ENCODE measurements at regions not wholly inside any gene's neighbourhood (a gene's known extent, or its start where the extent isn't known, plus 50 kb on each side); places are given as distances from the start of the nearest gene placed in this dataset.
"Not testable (repeated sequence)": the region's sequence is repeated elsewhere in the genome, so short reads cannot be mapped to it uniquely, and the experiment has no call there.

DNA sequence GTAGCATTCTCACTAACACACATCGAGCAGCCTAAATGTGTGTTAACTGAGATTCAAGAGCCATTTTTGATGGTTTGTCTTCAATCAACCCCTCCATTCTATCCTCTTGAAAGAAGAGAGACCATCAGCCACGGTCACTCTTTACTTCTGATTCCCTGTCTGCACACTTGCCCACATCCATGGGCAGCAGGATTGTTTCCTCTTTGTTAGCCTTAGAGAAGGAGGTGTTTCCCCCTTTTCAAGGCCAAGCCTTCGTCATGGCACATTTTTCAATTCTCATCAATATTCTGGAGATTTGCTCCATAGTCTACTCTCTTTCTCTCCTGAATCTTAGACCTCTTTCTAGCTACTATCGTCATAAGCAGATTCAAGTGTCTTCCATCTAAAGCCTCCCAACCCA lies 522.4 kb upstream of the NAALADL2 start:
- no peak for DNase-seq (ENCODE audit: low read depth in 2 of 2)

- DNase-seq (ENCODE audit: low read depth in 2 of 2): no peak
Measured at GRCh38 chr3:174337227-174337626, 521.9 kb upstream of the NAALADL2 start.

DNA sequence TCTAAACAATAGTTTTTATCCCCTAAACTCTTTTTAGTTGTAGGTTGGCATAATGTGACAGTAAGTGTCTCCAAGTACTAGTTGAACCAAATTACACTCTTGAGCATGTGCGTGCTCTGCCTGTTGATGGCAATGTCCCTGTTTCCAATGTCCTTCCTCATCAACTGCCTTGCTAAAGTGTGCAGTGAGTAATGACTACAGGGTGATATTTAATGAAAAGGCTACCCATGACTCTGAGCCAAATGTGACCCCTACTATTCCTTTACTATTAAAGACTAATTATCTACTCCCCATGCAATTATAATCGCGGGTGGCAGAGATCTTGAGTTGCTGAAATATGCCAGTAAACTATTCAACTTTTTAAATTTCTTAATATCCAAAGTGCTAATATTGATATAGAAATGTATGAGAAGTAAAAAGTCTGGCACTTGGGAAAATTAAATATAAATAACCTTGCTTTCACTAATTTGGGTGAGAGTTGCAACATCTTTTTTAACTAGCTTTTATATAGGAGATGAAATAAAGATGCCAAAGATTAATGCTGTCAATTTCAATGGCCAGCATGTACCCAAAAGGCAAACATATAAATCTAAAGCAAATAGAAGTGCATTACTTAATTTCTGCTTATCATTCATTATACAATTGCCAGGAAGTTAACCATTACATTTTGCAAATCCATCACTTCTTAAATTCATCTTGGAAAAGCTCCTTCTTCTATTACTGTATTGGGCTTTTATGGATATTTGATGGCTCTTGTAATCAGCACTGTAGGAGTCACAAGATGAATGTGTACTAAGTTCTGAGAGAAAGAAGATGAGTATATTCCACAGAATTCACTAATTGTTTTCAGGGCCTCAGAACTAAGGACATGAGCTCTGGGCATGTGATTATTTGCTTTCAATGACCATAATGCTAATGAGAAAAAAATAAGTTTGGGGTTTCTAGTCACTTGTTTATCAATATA lies 518.2 kb upstream of the NAALADL2 start:
- no peak for DNase-seq (ENCODE audit: low read depth in 2 of 2)

DNA sequence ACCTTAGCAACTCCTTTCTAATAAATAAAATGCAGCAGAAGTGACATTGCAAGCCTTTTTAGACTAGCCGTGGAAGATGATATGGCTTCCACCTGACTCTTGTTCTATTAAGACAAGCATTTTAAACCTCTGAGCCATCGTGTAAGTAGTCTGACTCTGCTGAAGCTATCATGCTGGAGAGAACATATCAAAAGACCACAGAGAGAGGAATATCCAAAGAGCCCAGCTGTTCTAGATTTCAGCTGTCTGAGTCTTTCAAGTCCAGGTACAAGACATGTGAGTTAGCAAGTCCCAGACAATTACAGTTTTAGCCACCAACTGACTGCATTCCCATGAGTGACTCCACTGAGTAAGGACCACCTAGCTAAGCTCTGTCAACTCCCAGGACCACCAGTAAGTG lies 517.0 kb upstream of the NAALADL2 start:
- DNase-seq (ENCODE audit: low read depth in 2 of 2): no peak

DNA sequence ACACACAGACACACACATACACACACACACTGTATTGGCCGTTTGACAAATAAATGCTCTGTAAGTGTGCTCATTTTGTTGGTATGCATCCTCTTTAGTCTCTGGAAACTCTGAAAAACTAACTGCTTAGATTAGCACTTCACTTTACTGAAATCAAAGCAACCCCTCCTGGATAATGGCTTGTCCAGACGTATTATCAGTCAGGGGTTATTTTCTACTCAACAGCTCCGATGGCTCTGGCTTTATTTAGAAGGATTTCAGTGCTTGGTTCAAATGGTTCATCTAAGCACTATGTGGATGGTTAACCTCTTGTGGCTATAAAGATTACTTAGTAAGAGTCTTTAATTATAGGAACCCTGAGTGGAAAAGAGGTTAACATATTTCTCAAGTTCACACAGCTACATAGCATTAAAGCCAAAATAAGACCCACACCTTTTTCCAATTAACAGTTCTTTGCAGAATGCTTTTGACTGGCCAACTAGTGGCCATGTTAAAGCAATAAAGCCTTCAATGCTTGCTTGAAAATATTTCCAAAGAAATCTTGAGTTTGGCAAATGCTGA lies 516.1 kb upstream of the NAALADL2 start:
- peak; percentile 77 to 78 for DNase-seq (ENCODE audit: low read depth in 2 of 2)

DNA sequence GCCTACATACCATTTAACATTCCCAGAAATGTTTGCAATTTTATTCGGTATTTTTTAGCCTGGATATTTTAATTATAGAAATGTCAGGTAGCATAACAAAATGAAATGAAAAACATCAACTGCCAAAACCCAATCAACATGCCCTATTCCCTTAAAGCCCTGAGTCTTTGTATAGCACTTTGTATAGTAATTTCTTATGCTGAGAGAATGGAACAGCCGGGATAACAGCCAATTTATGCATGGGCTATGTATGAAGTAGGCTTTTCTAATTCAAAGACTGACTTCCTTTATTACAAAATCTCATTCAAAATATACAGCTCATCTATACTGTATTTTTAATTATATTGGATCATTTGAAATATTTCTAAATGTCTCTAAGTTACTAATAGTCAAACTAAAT lies 513.0 kb upstream of the NAALADL2 start:
- DNase-seq (ENCODE audit: low read depth in 2 of 2): no peak

GRCh38 chr3:174346571-174346970 lies 512.6 kb upstream of the NAALADL2 start:
- no peak for DNase-seq (ENCODE audit: low read depth in 2 of 2)

- no peak for DNase-seq (ENCODE audit: low read depth in 2 of 2)
Measured at GRCh38 chr3:174347474-174348138, 511.5 kb upstream of the NAALADL2 start.

GRCh38 chr3:174352227-174352626 lies 506.9 kb upstream of the NAALADL2 start:
- DNase-seq (ENCODE audit: low read depth in 2 of 2): no peak

GRCh38 chr3:174355505-174355904 lies 503.6 kb upstream of the NAALADL2 start:
- DNase-seq (ENCODE audit: low read depth in 2 of 2): no peak

DNA sequence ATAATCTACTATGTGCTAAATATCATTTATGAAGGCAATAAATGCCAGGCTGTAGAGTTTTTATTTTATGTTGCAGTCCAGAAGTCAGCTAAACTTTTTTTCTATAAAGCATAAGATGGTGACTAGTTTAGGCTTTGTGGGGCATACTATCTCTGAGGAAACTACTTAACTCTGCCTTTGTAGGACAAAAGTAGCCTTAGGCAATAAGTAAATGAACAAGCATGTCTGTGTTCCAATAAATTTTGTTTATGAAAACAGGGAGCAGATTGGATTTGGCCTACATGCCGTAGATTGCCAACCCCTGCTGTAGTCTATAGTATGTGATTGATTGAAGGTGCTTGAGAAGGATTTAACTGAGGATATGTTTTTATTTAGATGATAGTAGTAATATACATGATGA lies 502.5 kb upstream of the NAALADL2 start:
- DNase-seq (ENCODE audit: low read depth in 2 of 2): no peak

GRCh38 chr3:174358252-174358651 lies 500.9 kb upstream of the NAALADL2 start:
- no peak for DNase-seq (ENCODE audit: low read depth in 2 of 2)

DNA sequence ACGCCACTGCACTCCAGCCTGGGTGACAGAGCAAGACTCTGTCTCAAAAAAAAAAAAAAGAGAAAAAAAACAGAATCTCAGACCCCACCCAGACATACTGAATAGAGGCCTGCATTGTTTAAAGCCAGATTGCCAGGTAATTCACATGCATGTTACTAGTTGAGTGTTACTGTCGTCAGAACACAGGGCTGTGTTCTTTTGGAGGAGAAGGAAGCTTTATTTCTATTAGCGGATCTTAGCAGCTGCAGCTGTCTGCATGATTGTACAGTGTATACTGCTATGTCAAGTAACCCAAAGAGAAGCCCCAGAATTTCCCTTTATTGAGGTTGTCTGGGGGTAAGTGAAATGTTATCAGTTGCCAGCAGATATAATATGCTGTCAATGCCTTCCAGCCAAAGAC lies 496.6 kb upstream of the NAALADL2 start:
- DNase-seq (ENCODE audit: low read depth in 2 of 2): no peak

- DNase-seq (ENCODE audit: low read depth in 2 of 2): no peak
Measured at GRCh38 chr3:174363256-174363655, 495.9 kb upstream of the NAALADL2 start.

- DNase-seq (ENCODE audit: low read depth in 2 of 2): no peak
Measured at GRCh38 chr3:174365796-174366195, 493.3 kb upstream of the NAALADL2 start.

DNA sequence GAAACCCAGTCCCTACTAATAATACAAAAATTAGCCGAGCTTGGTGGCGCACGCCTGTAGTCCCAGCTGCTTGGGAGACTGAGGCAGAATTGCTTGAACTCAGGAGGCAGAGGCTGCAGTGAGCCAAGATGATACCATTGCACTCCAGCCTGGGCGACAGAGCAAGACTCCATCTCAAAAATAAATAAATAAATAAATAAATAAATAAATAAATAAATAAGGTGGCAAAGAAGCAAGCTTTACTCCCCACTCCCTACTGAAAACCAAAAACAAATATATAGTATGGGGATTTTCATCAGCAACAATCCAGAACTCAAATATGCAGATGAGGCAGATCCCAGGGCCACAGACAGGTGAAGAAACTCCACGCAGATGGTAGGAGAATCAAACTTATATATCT lies 492.2 kb upstream of the NAALADL2 start:
- DNase-seq (ENCODE audit: low read depth in 2 of 2): not testable (repeated sequence)

- no peak for DNase-seq (ENCODE audit: low read depth in 2 of 2)
Measured at GRCh38 chr3:174376346-174376745, 482.8 kb upstream of the NAALADL2 start.

DNA sequence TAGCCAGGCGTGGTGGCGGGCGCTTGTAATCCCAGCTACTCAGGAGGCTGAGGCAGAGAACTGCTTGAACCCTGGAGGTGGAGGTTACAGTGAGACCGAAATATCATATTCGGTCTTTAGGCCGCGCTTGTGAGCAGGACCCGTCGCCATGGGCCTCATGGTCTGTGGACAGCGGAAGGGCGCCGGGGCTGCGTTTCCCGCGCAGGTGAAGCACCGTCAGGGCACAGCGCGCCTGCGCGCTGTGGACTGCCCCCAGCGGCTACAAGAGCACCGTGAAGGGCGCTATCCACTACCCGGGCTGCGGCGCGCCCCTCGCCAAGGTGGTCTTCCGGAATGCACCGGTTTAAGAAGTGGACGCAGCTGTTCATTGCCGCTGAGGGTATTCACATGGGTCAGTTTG lies 482.0 kb upstream of the NAALADL2 start:
- DNase-seq (ENCODE audit: low read depth in 2 of 2): no peak

GRCh38 chr3:174377684-174378083 lies 481.4 kb upstream of the NAALADL2 start:
- no peak for DNase-seq (ENCODE audit: low read depth in 2 of 2)

GRCh38 chr3:174382878-174383277 lies 476.3 kb upstream of the NAALADL2 start:
- DNase-seq (ENCODE audit: low read depth in 2 of 2): no peak

GRCh38 chr3:174387736-174388135 lies 471.4 kb upstream of the NAALADL2 start:
- DNase-seq (ENCODE audit: low read depth in 2 of 2): peak; percentile 25 to 32

DNA sequence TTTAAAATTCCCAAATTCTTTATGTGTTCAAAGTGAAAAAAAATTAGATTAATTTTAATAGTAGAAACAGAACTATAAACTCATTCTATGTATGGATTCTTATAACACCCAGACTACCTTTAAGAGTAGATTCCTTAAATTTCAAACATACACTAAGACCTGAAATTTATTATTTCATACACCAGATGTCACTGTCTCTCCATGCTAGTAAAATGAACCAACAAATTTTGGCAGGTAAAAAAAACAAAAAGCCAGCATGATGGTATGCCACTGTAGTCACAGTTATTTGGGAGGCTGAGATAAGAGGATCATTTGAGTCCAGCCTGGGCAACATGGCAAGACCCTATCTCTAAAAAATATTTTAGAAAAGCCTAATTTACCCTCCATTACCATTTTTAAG lies 461.3 kb upstream of the NAALADL2 start:
- no peak for DNase-seq (ENCODE audit: low read depth in 2 of 2)

GRCh38 chr3:174398761-174399160 lies 460.4 kb upstream of the NAALADL2 start:
- DNase-seq (ENCODE audit: low read depth in 2 of 2): no peak
